Right lobe of liver (tissue), 6 donors: ENCODE measurements at regions not wholly inside any gene's neighbourhood (a gene's known extent, or its start where the extent isn't known, plus 50 kb on each side); places are given as distances from the start of the nearest gene placed in this dataset.
A peak's percentile ranks its signal among the peaks of the same experiment; 100 is the strongest.

Source experiments
- ATAC-seq, 4 donors: fragments of 200-7000 bp; cut with Tn5 transposase; one replicate each; pipeline ENCODE4 v1.9.1; 2020; ENCODE audit warnings: mild to moderate bottlenecking in 4 of 4, moderate library complexity in 4 of 4
- DNase-seq, 3 donors: peaks; one replicate each; pipeline ENCODE4 v3.0.0-alpha.2; 2020
- H3K27ac ChIP-seq, 3 donors: fragments of 200-600 bp; one replicate each; pipeline ENCODE4 v1.8.0; 2022
- H3K27me3 ChIP-seq, 2 donors: fragments of 200-600 bp; one replicate each; pipeline ENCODE4 v1.8.0; 2022
- H3K36me3 ChIP-seq, 4 donors: fragments of 200-600 bp; sonication (generic) in 1 of 4; one replicate each; pipeline versions ENCODE4 v1.5.1 to v1.8.0; 2017 to 2022; ENCODE audit warnings: control low read depth in 1 of 4
- H3K4me1 ChIP-seq, 4 donors: fragments of 200-600 bp; sonication (generic) in 1 of 4; one replicate each; pipeline versions ENCODE4 v1.5.1 to v1.8.0; 2017 to 2022; ENCODE audit warnings: control low read depth in 1 of 4
- H3K4me3 ChIP-seq, 3 donors: fragments of 200-600 bp; one replicate each; pipeline ENCODE4 v1.8.0; 2022
- H3K9me3 ChIP-seq, 4 donors: fragments of 200-600 bp; sonication (generic) in 1 of 4; one replicate each; pipeline versions ENCODE4 v1.5.1 to v1.8.0; 2017 to 2022; ENCODE audit warnings: control low read depth in 1 of 4
- CTCF ChIP-seq, 4 donors: fragments of 200-600 bp in 3 of 4; fragments of 450-650 bp in 1 of 4; IDR thresholded peaks; one replicate each; pipeline versions ENCODE4 v1.5.1 to v1.8.0; 2016 to 2022; ENCODE audit warnings: antibody characterized with exemption in 4 of 4, mild to moderate bottlenecking in 2 of 4
- POLR2A ChIP-seq: fragments of 450-650 bp; IDR thresholded peaks from one replicate; pipeline ENCODE4 v1.6.1; 2017; ENCODE audit warnings: antibody characterized with exemption, mild to moderate bottlenecking
- WGBS: methylation state at CpG from one replicate; pipeline ENCODE4 v1.1.6; 2018; ENCODE audit warnings: low coverage, low lambda C conversion rate; ENCODE audit not compliant: insufficient coverage; ENCODE audit errors: missing lambda C conversion rate; 5-methylcytosine and 5-hydroxymethylcytosine counted together
- intact Hi-C, 2 donors: fragments of 100-400 bp; cut with DNase I; formaldehyde crosslinking; loops; one replicate each; pipeline versions ENCODE4 v1.11.2 to v1.14.1; 2022
- donor health status: DM: no; HTN: yes; CAD: no.
- donor health status: DM: no; HTN: no; CAD: no.
- donor health status: DM: no; HTN: no; CAD: no.
- donor health status: DM: no; HTN: yes; CAD: no.
- donor health status: DM: no; HTN: yes; CAD: no.

GRCh38 chr2:49255409-49255971 is 101.2 kb upstream of the FSHR start:
- H3K27me3 ChIP-seq, result no peaks in the 10 kb centered on the region
- TF ChIP-seq CTCF (IDR thresholded peaks at IDR 0.05) (peak in 2 of 4 donors; percentile 22 to 37), POLR2A (no peak)
- H3K9me3 ChIP-seq, result no peaks in the 10 kb centered on the region
- H3K27ac ChIP-seq, result no peak overlapping the region
- WGBS, result 54% methylated on average over 3 of the region's 3 CpGs
- no peak overlapping the region for H3K4me3 ChIP-seq
- H3K36me3 ChIP-seq, result no peaks in the 10 kb centered on the region
- DNase-seq (no peak), ATAC-seq (no peak)
- intact Hi-C loops, result no loop called here
- H3K4me1 ChIP-seq, result no peaks in the 10 kb centered on the region

GRCh38 chr2:49254401-49254800 is 100.1 kb upstream of the FSHR start:
- no peak overlapping the region for H3K4me3 ChIP-seq
- ATAC-seq (no peak), DNase-seq (no peak)
- no peak overlapping the region for H3K27ac ChIP-seq
- intact Hi-C loops, result no loop called here
- no peaks in the 10 kb centered on the region for H3K9me3 ChIP-seq
- H3K36me3 ChIP-seq, result no peaks in the 10 kb centered on the region
- no peaks in the 10 kb centered on the region for H3K4me1 ChIP-seq
- 34% methylated on average over 6 of the region's 6 CpGs for WGBS
- no peaks in the 10 kb centered on the region for H3K27me3 ChIP-seq
- no peak for TF ChIP-seq POLR2A
- TF ChIP-seq CTCF (IDR thresholded peaks at IDR 0.05), result no peak

- Histone ChIP-seq H3K4me1 (no peaks in the 10 kb centered on the region), H3K27me3 (no peaks in the 10 kb centered on the region), H3K9me3 (no peaks in the 10 kb centered on the region), H3K27ac (no peak overlapping the region), H3K4me3 (no peak overlapping the region), H3K36me3 (no peaks in the 10 kb centered on the region)
- no peak for TF ChIP-seq POLR2A
- TF ChIP-seq CTCF (IDR thresholded peaks at IDR 0.05), result no peak
- intact Hi-C loops, result no loop called here
- WGBS, result 58% methylated on average over 1 of the region's 1 CpG
- ATAC-seq, result no peak
- DNase-seq, result no peak
These were observed 97.5 kb upstream of the FSHR start for GRCh38 chr2:49251766-49252165.

GRCh38 chr2:49251251-49251650 is 96.9 kb upstream of the FSHR start:
- no peak for DNase-seq
- intact Hi-C loops, result no loop called here
- Histone ChIP-seq H3K36me3 (no peaks in the 10 kb centered on the region), H3K4me1 (no peaks in the 10 kb centered on the region), H3K27ac (no peak overlapping the region), H3K27me3 (no peaks in the 10 kb centered on the region), H3K9me3 (no peaks in the 10 kb centered on the region), H3K4me3 (no peak overlapping the region)
- ATAC-seq, result no peak
- WGBS, result 47% methylated on average over 5 of the region's 5 CpGs
- no peak for TF ChIP-seq CTCF (IDR thresholded peaks at IDR 0.05)
- TF ChIP-seq POLR2A, result no peak

- TF ChIP-seq CTCF (IDR thresholded peaks at IDR 0.05) (no peak), POLR2A (no peak)
- 88% methylated on average over 1 of the region's 1 CpG for WGBS
- ATAC-seq (peak in 1 of 4 donors; percentile 55), DNase-seq (no peak)
- Histone ChIP-seq H3K36me3 (no peaks in the 10 kb centered on the region), H3K27ac (no peak overlapping the region), H3K4me1 (no peaks in the 10 kb centered on the region), H3K9me3 (no peaks in the 10 kb centered on the region), H3K4me3 (no peak overlapping the region), H3K27me3 (no peaks in the 10 kb centered on the region)
- intact Hi-C loops, result no loop called here
These were observed 94.2 kb upstream of the FSHR start for GRCh38 chr2:49248506-49248905.
